ENCODE measurements at regions not wholly inside any gene's neighbourhood (a gene's known extent, or its start where the extent isn't known, plus 50 kb on each side); places are given as distances from the start of the nearest gene placed in this dataset.
A peak's percentile ranks its signal among the peaks of the same experiment; 100 is the strongest.

- Histone ChIP-seq H2AK5ac (ENCODE audit: low read length) (no peak overlapping the region), H3K4me1 (ENCODE audit: control insufficient read depth, low read depth, low read length) (no peaks in the 10 kb centered on the region), H3K56ac (ENCODE audit: low read length) (no peak overlapping the region), H3K79me1 (ENCODE audit: low read length) (no peaks in the 10 kb centered on the region), H2BK120ac (ENCODE audit: low read depth, low read length) (no peak overlapping the region), H2BK5ac (ENCODE audit: low read length) (no peak overlapping the region), H3K4ac (ENCODE audit: low read depth, low read length) (no peak overlapping the region), H3K9ac (ENCODE audit: low read length) (no peak overlapping the region), H4K5ac (ENCODE audit: low read length) (no peak overlapping the region), H4K8ac (ENCODE audit: low read depth, low read length) (no peak overlapping the region), H3K23ac (ENCODE audit: low read length) (no peak overlapping the region), H3K27ac (ENCODE audit: low read depth, low read length) (no peak overlapping the region), H3K4me3 (ENCODE audit: low read length) (no peak overlapping the region), H3K27me3 (ENCODE audit: insufficient read depth, low read length, poor library complexity) (no peaks in the 10 kb centered on the region), H3K79me2 (ENCODE audit: control insufficient read depth, insufficient read depth, low read length) (no peaks in the 10 kb centered on the region), H3K4me2 (ENCODE audit: low read length) (no peak overlapping the region), H2BK15ac (replicated peaks; ENCODE audit: low read depth) (no peak overlapping the region), H3K36me3 (ENCODE audit: control insufficient read depth, insufficient read depth, low read length) (no peaks in the 10 kb centered on the region), H3K18ac (ENCODE audit: low read length) (no peak overlapping the region)
- no peak for DNase-seq
- WGBS (ENCODE audit: extremely low coverage, insufficient coverage, low lambda C conversion rate) = no CpG with 5 or more reads among the region's 6 CpGs
Measured at GRCh38 chr5:15387931-15388524, 112.0 kb upstream of the FBXL7 start.

DNA sequence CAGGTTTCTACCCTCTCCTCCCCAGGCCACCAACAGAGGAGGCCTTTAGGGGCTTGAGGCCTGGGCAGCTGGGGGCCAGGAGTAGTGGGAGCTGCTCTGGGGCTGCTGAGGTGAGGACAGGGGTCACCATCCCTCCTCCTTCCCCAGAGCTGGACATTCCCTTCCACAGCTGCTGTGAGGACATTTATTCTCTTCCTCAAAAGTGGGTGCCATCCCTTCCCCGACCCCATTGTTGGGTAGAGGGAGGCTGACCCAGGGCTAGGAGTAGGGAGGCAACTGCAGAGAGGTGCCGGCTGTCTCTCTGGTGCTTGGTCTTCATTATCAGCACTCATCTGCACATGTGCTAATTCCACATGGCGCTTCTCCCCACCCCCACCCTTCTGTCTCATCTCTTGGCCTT lies 113.9 kb upstream of the FBXL7 start:
- no CpG with 5 or more reads among the region's 3 CpGs for WGBS (ENCODE audit: extremely low coverage, insufficient coverage, low lambda C conversion rate)
- Histone ChIP-seq H3K4me1 (ENCODE audit: control insufficient read depth, low read depth, low read length) (no peaks in the 10 kb centered on the region), H2BK15ac (replicated peaks; ENCODE audit: low read depth) (no peak overlapping the region), H3K79me1 (ENCODE audit: low read length) (no peaks in the 10 kb centered on the region), H3K56ac (ENCODE audit: low read length) (no peak overlapping the region), H2BK120ac (ENCODE audit: low read depth, low read length) (no peak overlapping the region), H3K23ac (ENCODE audit: low read length) (no peak overlapping the region), H4K5ac (ENCODE audit: low read length) (no peak overlapping the region), H3K27ac (ENCODE audit: low read depth, low read length) (no peak overlapping the region), H3K27me3 (ENCODE audit: insufficient read depth, low read length, poor library complexity) (no peaks in the 10 kb centered on the region), H3K79me2 (ENCODE audit: control insufficient read depth, insufficient read depth, low read length) (no peaks in the 10 kb centered on the region), H3K4ac (ENCODE audit: low read depth, low read length) (no peak overlapping the region), H2AK5ac (ENCODE audit: low read length) (no peak overlapping the region), H3K36me3 (ENCODE audit: control insufficient read depth, insufficient read depth, low read length) (no peaks in the 10 kb centered on the region), H3K18ac (ENCODE audit: low read length) (no peak overlapping the region), H3K4me2 (ENCODE audit: low read length) (no peak overlapping the region), H4K8ac (ENCODE audit: low read depth, low read length) (no peak overlapping the region), H2BK5ac (ENCODE audit: low read length) (no peak overlapping the region), H3K4me3 (ENCODE audit: low read length) (no peak overlapping the region), H3K9ac (ENCODE audit: low read length) (no peak overlapping the region)
- no peak for DNase-seq

DNA sequence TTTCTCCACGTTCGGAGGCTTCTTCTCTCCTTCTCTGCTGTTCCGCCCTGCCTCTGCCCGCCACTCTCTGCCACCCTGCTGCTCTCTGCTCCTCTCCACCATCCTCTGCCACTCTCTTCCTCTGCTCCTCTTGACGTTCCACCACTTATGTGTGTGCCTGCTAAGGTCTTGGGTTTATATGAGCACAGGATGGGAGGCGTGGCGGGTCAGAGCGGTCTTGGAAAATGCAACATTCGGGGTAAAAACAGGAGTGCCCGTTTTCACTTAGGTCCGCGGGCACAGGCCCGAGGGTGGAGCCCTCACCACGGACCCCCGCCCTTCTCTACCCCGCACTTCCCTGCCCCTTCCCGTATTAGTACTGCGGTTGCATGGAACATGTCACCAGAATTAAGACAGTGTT lies 114.4 kb upstream of the FBXL7 start:
- Histone ChIP-seq H2BK5ac (ENCODE audit: low read length) (no peak overlapping the region), H3K9ac (ENCODE audit: low read length) (no peak overlapping the region), H3K4ac (ENCODE audit: low read depth, low read length) (no peak overlapping the region), H3K4me1 (ENCODE audit: control insufficient read depth, low read depth, low read length) (no peaks in the 10 kb centered on the region), H3K36me3 (ENCODE audit: control insufficient read depth, insufficient read depth, low read length) (no peaks in the 10 kb centered on the region), H3K4me3 (ENCODE audit: low read length) (no peak overlapping the region), H3K27ac (ENCODE audit: low read depth, low read length) (no peak overlapping the region), H3K27me3 (ENCODE audit: insufficient read depth, low read length, poor library complexity) (no peaks in the 10 kb centered on the region), H4K8ac (ENCODE audit: low read depth, low read length) (no peak overlapping the region), H4K5ac (ENCODE audit: low read length) (no peak overlapping the region), H2BK15ac (replicated peaks; ENCODE audit: low read depth) (no peak overlapping the region), H3K23ac (ENCODE audit: low read length) (no peak overlapping the region), H2AK5ac (ENCODE audit: low read length) (no peak overlapping the region), H3K18ac (ENCODE audit: low read length) (no peak overlapping the region), H3K79me1 (ENCODE audit: low read length) (no peaks in the 10 kb centered on the region), H2BK120ac (ENCODE audit: low read depth, low read length) (no peak overlapping the region), H3K56ac (ENCODE audit: low read length) (no peak overlapping the region), H3K4me2 (ENCODE audit: low read length) (no peak overlapping the region), H3K79me2 (ENCODE audit: control insufficient read depth, insufficient read depth, low read length) (no peaks in the 10 kb centered on the region)
- WGBS (ENCODE audit: extremely low coverage, insufficient coverage, low lambda C conversion rate) = no CpG with 5 or more reads among the region's 18 CpGs
- DNase-seq = no peak

DNA sequence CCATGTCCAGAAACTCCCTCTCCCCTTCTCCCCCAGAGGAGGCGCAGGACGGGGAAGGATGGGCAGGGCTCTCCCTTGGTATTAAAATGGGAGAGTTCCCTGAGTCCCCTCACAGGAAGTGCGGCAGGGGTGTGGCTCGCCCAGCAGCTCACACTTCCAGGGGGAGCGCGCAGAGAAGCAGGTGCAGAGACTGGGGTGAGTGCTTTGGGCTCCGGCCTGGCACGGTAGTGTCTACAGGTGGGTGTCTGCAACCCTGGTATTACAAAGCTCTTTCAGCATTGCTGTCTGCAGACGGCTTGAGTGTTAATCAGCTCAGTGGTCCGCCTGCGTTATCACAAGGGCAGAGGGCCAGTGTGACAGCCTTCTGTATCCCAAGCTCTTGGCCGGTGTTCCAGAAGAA lies 114.9 kb upstream of the FBXL7 start:
- H3K4me3 ChIP-seq (ENCODE audit: low read length) = no peak overlapping the region
- no peak overlapping the region for H3K4ac ChIP-seq (ENCODE audit: low read depth, low read length)
- no peak overlapping the region for H3K56ac ChIP-seq (ENCODE audit: low read length)
- H3K4me2 ChIP-seq (ENCODE audit: low read length) = no peak overlapping the region
- H3K36me3 ChIP-seq (ENCODE audit: control insufficient read depth, insufficient read depth, low read length) = no peaks in the 10 kb centered on the region
- H3K79me1 ChIP-seq (ENCODE audit: low read length) = no peaks in the 10 kb centered on the region
- no peak for DNase-seq
- H3K79me2 ChIP-seq (ENCODE audit: control insufficient read depth, insufficient read depth, low read length) = no peaks in the 10 kb centered on the region
- no peak overlapping the region for H4K8ac ChIP-seq (ENCODE audit: low read depth, low read length)
- H3K18ac ChIP-seq (ENCODE audit: low read length) = no peak overlapping the region
- WGBS (ENCODE audit: extremely low coverage, insufficient coverage, low lambda C conversion rate) = no CpG with 5 or more reads among the region's 12 CpGs
- H2BK120ac ChIP-seq (ENCODE audit: low read depth, low read length) = no peak overlapping the region
- no peak overlapping the region for H2BK5ac ChIP-seq (ENCODE audit: low read length)
- H3K23ac ChIP-seq (ENCODE audit: low read length) = no peak overlapping the region
- H3K27ac ChIP-seq (ENCODE audit: low read depth, low read length) = no peak overlapping the region
- no peak overlapping the region for H2AK5ac ChIP-seq (ENCODE audit: low read length)
- no peak overlapping the region for H2BK15ac ChIP-seq (replicated peaks; ENCODE audit: low read depth)
- no peak overlapping the region for H3K9ac ChIP-seq (ENCODE audit: low read length)
- no peaks in the 10 kb centered on the region for H3K4me1 ChIP-seq (ENCODE audit: control insufficient read depth, low read depth, low read length)
- H4K5ac ChIP-seq (ENCODE audit: low read length) = no peak overlapping the region
- H3K27me3 ChIP-seq (ENCODE audit: insufficient read depth, low read length, poor library complexity) = no peaks in the 10 kb centered on the region

- Histone ChIP-seq H3K4me3 (ENCODE audit: low read length) (no peak overlapping the region), H4K5ac (ENCODE audit: low read length) (no peak overlapping the region), H3K4me1 (ENCODE audit: control insufficient read depth, low read depth, low read length) (no peaks in the 10 kb centered on the region), H3K56ac (ENCODE audit: low read length) (no peak overlapping the region), H3K36me3 (ENCODE audit: control insufficient read depth, insufficient read depth, low read length) (no peaks in the 10 kb centered on the region), H2BK120ac (ENCODE audit: low read depth, low read length) (no peak overlapping the region), H3K23ac (ENCODE audit: low read length) (no peak overlapping the region), H2AK5ac (ENCODE audit: low read length) (no peak overlapping the region), H3K27me3 (ENCODE audit: insufficient read depth, low read length, poor library complexity) (no peaks in the 10 kb centered on the region), H3K4ac (ENCODE audit: low read depth, low read length) (no peak overlapping the region), H4K8ac (ENCODE audit: low read depth, low read length) (no peak overlapping the region), H3K79me1 (ENCODE audit: low read length) (no peaks in the 10 kb centered on the region), H3K79me2 (ENCODE audit: control insufficient read depth, insufficient read depth, low read length) (no peaks in the 10 kb centered on the region), H2BK5ac (ENCODE audit: low read length) (no peak overlapping the region), H2BK15ac (replicated peaks; ENCODE audit: low read depth) (no peak overlapping the region), H3K9ac (ENCODE audit: low read length) (no peak overlapping the region), H3K18ac (ENCODE audit: low read length) (no peak overlapping the region), H3K4me2 (ENCODE audit: low read length) (no peak overlapping the region), H3K27ac (ENCODE audit: low read depth, low read length) (no peak overlapping the region)
- no CpG with 5 or more reads among the region's 16 CpGs for WGBS (ENCODE audit: extremely low coverage, insufficient coverage, low lambda C conversion rate)
- no peak for DNase-seq
Measured at GRCh38 chr5:15384581-15384980, 115.4 kb upstream of the FBXL7 start.

- Histone ChIP-seq H3K4me1 (ENCODE audit: control insufficient read depth, low read depth, low read length) (no peaks in the 10 kb centered on the region), H3K4me2 (ENCODE audit: low read length) (no peak overlapping the region), H3K4ac (ENCODE audit: low read depth, low read length) (no peak overlapping the region), H3K79me1 (ENCODE audit: low read length) (no peaks in the 10 kb centered on the region), H3K27me3 (ENCODE audit: insufficient read depth, low read length, poor library complexity) (no peaks in the 10 kb centered on the region), H3K23ac (ENCODE audit: low read length) (no peak overlapping the region), H3K9ac (ENCODE audit: low read length) (no peak overlapping the region), H4K5ac (ENCODE audit: low read length) (no peak overlapping the region), H2BK5ac (ENCODE audit: low read length) (no peak overlapping the region), H3K18ac (ENCODE audit: low read length) (no peak overlapping the region), H3K79me2 (ENCODE audit: control insufficient read depth, insufficient read depth, low read length) (no peaks in the 10 kb centered on the region), H3K56ac (ENCODE audit: low read length) (no peak overlapping the region), H3K27ac (ENCODE audit: low read depth, low read length) (no peak overlapping the region), H3K4me3 (ENCODE audit: low read length) (no peak overlapping the region), H3K36me3 (ENCODE audit: control insufficient read depth, insufficient read depth, low read length) (no peaks in the 10 kb centered on the region), H4K8ac (ENCODE audit: low read depth, low read length) (no peak overlapping the region), H2BK15ac (replicated peaks; ENCODE audit: low read depth) (no peak overlapping the region), H2AK5ac (ENCODE audit: low read length) (no peak overlapping the region), H2BK120ac (ENCODE audit: low read depth, low read length) (no peak overlapping the region)
- no CpG with 5 or more reads among the region's 9 CpGs for WGBS (ENCODE audit: extremely low coverage, insufficient coverage, low lambda C conversion rate)
- peak; percentile 30 for DNase-seq
Measured at GRCh38 chr5:15384176-15384575, 115.8 kb upstream of the FBXL7 start.
